Chondrocyte (in vitro differentiated cells): ENCODE measurements at regions not wholly inside any gene's neighbourhood (a gene's known extent, or its start where the extent isn't known, plus 50 kb on each side); places are given as distances from the start of the nearest gene placed in this dataset.

Experiments
- DNase-seq: peaks from one replicate; pipeline ENCODE4 v3.0.0; 2021; ENCODE audit warnings: mixed read lengths, low spot score
- H3K27ac Mint-ChIP-seq: one replicate; pipeline ENCODE4 v1.8.0; 2021; ENCODE audit warnings: mild to moderate bottlenecking, moderate library complexity, mixed read lengths; ENCODE audit not compliant: unreplicated experiment
- H3K27me3 Mint-ChIP-seq: 2 replicates; pipeline ENCODE4 v1.8.0; 2021; ENCODE audit warnings: low read depth, mixed read lengths
- H3K36me3 Mint-ChIP-seq: 2 replicates; pipeline ENCODE4 v1.8.0; 2021; ENCODE audit warnings: low read depth, mixed read lengths
- H3K4me1 Mint-ChIP-seq: 2 replicates; pipeline ENCODE4 v1.8.0; 2021; ENCODE audit warnings: low read depth, mild to moderate bottlenecking, mixed read lengths
- H3K4me3 Mint-ChIP-seq: one replicate; pipeline ENCODE4 v1.8.0; 2021; ENCODE audit warnings: mild to moderate bottlenecking, moderate library complexity, mixed read lengths; ENCODE audit not compliant: unreplicated experiment
- H3K9me3 Mint-ChIP-seq: 2 replicates; pipeline ENCODE4 v1.8.0; 2021; ENCODE audit warnings: low read depth, mixed read lengths
- CTCF ChIP-seq: fragments of 200-600 bp; sonication (generic); IDR thresholded peaks from 2 replicates; pipeline ENCODE4 v1.5.0; 2021; ENCODE audit warnings: antibody characterized with exemption, mild to moderate bottlenecking, moderate library complexity

DNA sequence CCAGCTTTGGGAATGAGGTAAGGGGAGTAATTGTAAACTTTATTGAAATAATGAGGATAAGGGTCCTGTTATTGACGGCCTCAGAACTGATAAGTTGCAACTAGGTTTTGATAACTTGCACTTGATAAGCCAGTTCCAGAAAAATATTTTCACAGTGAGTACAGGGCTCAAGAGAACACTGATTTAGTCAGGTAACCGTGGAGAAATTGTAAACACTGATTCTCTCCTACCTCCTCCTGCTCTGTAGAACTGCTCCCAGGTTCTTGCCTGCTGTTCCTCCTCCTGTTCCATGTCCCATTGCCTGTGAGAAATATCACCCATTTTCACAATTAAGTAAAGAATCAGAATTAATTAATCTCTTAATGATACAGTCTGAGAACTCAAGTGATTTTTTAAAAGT lies 55.0 kb upstream of the CXXC4 start:
- Mint-ChIP-seq H3K27ac (no peak overlapping the region), H3K4me1 (no peaks in the 10 kb centered on the region), H3K36me3 (no peaks in the 10 kb centered on the region), H3K9me3 (no peaks in the 10 kb centered on the region), H3K4me3 (no peak overlapping the region), H3K27me3 (no peaks in the 10 kb centered on the region)
- no peak for TF ChIP-seq CTCF
- DNase-seq: no peak

DNA sequence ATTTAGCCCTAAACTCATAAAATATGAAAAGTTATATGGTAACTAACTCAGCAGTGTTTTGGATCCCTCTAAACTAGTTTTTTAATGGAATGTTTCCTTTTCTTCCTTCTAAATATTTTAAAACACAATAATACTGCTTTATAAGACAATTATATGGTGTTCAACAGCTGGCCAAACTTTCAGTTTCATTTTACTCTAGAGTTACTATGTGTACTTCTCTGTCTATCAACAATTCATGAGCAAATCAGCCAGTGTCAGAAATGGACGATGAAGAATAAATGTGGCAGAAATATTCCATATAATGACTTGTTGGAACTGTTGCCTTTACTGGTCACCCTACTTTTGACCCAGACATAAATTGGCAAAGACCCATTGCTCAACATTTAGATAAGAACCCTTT lies 64.8 kb upstream of the CXXC4 start:
- no peaks in the 10 kb centered on the region for H3K4me1 Mint-ChIP-seq
- H3K36me3 Mint-ChIP-seq: no peaks in the 10 kb centered on the region
- H3K9me3 Mint-ChIP-seq: peaks cover 11% of the 10 kb centered on the region
- H3K27ac Mint-ChIP-seq: no peak overlapping the region
- H3K27me3 Mint-ChIP-seq: no peaks in the 10 kb centered on the region
- no peak for TF ChIP-seq CTCF
- DNase-seq: no peak
- H3K4me3 Mint-ChIP-seq: no peak overlapping the region

DNA sequence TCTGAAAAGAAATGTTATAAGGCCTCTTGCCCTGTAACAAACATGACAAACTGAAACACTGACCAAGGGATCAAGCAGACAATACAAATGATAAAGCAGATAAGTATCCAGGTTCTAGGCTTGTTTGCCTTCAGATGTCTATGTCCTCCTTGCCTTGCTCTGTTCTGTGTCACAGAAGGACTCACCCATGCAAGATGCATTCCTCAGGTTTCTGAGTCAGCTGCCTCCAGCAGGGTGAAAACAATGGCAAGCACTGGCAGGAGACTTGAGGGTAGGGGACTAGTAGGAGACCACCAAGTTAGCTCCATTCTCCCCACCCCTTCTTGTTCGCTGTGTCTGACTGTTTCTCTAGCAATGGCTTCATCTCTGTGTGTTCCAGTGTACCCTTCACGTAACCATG lies 76.6 kb upstream of the CXXC4 start:
- Mint-ChIP-seq H3K27me3 (peaks cover 2% of the 10 kb centered on the region), H3K4me1 (no peaks in the 10 kb centered on the region), H3K27ac (no peak overlapping the region), H3K36me3 (no peaks in the 10 kb centered on the region), H3K9me3 (peaks cover 2% of the 10 kb centered on the region), H3K4me3 (no peak overlapping the region)
- no peak for DNase-seq
- no peak for TF ChIP-seq CTCF

GRCh38 chr4:104574371-104574770 lies 79.7 kb upstream of the CXXC4 start:
- H3K27ac Mint-ChIP-seq: no peak overlapping the region
- H3K4me3 Mint-ChIP-seq: no peak overlapping the region
- DNase-seq: no peak
- H3K9me3 Mint-ChIP-seq: no peaks in the 10 kb centered on the region
- H3K4me1 Mint-ChIP-seq: no peaks in the 10 kb centered on the region
- TF ChIP-seq CTCF: no peak
- H3K27me3 Mint-ChIP-seq: peaks cover 2% of the 10 kb centered on the region
- H3K36me3 Mint-ChIP-seq: no peaks in the 10 kb centered on the region

- Mint-ChIP-seq H3K36me3 (no peaks in the 10 kb centered on the region), H3K9me3 (no peaks in the 10 kb centered on the region), H3K27ac (no peak overlapping the region), H3K4me1 (no peaks in the 10 kb centered on the region), H3K4me3 (no peak overlapping the region), H3K27me3 (no peaks in the 10 kb centered on the region)
- DNase-seq: no peak
- TF ChIP-seq CTCF: no peak
These were observed 80.6 kb upstream of the CXXC4 start for GRCh38 chr4:104575278-104575677.
